ELR (cell line): ENCODE measurements at regions not wholly inside any gene's neighbourhood (a gene's known extent, or its start where the extent isn't known, plus 50 kb on each side); places are given as distances from the start of the nearest gene placed in this dataset.
A peak's percentile ranks its signal among the peaks of the same experiment; 100 is the strongest.

Experiments used
- DNase-seq: peaks from one replicate; pipeline ENCODE4 v3.0.0-alpha.2; 2015; ENCODE audit warnings: low read depth

DNA sequence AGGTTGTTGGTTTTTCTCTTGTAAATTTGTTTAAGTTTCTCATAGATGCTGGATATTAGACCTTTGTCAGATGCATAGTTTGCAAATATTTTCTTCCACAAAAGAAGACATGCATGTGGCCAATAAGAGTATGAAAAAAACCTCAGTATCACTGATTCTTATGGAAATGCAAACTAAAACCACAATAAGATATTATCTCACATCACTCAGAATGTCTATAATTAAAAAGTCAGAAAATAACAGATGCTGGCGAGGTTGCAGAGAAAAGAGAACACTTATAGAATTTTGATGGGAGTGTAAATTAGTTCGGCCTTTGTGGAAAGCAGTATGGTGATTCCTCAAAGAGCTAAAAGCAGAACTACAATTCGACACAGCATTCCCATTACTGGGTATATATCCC, 1355.6 kb downstream of the FAM133A start:
- DNase-seq = no peak

DNA sequence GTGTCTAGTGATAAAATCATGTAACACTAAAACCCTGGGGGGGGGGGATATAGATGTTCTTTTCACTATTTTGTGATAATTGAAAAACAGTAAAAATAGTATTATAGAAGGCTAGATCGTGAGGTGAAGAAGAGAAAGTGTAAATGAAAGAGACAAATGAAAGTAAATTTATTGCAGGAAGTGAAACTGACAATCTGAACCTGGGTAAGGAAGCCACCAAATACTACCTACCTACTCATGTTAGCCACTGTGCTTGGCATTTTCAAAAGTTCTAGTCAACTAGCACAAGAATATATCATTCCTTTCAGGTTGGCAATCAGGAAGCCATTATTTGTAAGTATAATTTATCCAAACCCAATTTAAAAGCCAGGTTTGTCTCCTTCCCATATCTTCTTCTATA, 1366.1 kb downstream of the FAM133A start:
- no peak for DNase-seq

DNA sequence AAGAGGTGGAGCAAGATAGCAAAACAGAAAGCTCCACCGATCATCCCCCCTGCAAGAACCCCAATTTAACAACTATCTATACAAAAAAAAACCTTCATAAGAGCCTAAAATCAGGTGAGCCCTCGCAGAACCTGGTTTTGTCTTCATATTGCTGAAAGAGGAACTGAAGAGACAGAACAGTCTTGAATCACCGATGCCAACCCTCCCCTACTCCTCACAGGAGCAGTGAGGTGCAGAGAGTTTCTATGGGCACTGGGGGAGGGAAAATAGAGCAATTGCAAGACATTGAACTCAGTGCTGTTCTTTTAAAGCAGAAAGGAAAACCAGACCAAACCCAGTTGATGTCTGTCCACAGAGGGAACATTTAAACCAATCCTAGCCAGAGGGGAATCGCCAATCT, 1370.3 kb downstream of the FAM133A start:
- DNase-seq = no peak

DNA sequence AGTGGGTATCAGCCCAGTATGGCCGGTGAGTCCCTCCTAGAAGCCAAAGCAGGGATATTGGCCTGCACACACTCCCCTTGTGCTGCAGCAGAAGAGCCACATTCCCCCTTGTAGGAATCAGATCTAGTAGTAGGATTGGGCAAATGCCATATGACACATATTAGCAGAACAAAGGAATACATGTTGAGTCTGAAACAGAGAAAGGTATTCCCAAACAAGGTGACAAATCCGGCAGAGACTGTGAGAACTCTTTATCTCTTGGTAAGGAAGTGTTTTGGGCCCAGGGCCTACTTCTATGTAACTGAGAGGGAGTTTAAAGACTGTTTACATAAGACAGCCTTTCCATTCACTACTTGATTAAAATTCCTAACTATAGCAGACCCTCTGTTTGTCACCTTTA, 1382.0 kb downstream of the FAM133A start:
- no peak for DNase-seq

DNA sequence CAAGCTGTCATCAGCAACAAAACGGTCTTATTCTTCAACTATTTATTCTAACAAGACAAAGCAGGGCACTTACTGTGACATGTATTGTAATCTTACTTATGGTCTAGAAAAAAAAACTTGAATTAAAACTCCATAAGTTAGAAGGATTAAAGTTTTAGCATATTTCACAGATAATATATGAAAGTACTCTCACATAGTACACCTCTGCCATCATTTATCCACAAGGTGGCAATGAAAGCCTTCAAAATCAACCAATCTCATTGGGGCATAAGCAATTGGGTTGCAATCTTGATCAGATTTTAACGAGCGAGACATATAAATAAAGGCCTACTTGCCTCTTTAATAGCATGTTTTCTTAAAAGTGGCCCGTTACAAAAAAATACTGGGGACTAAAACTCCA, 1382.9 kb downstream of the FAM133A start:
- peak; percentile 66 for DNase-seq

DNA sequence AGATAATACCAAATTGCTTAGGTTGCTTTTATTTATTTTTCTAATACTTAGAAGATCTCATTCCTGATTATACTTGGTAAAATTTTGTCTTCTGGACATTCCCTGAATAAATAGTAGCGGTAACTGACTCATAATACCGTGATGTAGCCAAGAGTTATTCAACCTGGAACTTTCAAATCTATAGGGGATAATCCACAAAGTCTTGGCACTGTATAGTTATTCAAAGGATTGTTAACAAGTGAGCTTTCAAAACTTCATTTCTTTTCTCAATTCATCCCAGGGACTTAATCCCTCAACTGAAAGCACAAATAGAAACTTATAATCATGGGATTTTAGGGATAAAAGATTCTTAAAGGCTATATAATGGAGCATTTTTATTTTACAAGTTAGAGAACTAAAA, 1383.3 kb downstream of the FAM133A start:
- DNase-seq = peak; percentile 55

DNA sequence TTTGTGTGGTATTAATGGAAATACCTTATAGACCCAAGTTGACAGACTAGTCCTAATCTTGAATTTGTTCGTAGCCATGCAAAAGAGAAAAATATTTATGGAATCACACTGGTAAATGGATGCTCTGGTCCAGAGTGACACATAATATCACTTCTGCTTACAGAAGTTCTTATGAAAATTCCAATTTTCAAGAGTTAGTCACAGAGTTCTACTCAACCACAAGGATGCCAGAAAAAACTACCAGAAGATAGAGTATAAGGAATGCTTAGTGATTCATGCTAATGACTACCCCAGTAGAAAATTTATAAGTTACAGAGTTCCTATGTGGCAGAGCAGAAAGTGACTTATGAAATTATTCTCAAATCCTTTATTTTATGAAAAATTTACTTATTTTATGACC, 1384.8 kb downstream of the FAM133A start:
- DNase-seq = peak; percentile 88

DNA sequence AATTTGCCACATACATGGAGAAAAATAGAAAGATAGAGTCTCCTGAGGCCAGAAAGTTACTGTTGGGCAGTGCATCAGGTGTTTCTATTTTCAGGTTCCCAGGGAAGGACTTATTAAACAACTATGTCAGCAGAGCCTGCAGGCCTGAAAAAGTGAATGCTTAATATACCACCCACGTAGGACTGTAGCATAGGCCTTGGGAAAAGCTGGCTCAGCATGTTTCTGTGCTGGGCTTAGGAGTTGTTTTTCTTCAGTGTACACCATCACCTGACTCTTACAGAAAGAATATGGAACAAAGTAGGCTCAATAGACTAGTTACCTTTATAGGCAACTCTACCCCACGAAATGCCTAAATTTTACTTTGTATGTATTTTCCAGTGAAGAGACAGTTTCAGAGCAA, 1385.9 kb downstream of the FAM133A start:
- no peak for DNase-seq

DNA sequence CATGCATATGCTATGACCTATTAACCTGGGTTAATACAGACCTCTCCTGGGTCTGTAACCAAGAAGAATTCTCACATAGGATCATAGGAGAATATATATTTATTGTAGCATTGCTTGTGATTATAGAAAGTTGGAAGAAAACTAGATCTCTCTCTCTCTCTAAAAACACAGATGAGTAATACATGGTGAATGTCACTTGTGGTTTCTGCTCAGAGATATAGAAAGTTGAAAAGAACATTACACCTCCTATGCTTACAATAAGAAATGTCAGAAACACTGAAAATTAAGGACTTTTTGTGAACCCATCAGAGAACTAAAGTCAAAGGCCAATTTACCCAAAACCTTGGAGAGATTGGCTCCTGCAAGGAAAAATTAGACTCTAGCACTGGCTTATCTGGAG, 1389.5 kb downstream of the FAM133A start:
- DNase-seq = peak; percentile 57

DNA sequence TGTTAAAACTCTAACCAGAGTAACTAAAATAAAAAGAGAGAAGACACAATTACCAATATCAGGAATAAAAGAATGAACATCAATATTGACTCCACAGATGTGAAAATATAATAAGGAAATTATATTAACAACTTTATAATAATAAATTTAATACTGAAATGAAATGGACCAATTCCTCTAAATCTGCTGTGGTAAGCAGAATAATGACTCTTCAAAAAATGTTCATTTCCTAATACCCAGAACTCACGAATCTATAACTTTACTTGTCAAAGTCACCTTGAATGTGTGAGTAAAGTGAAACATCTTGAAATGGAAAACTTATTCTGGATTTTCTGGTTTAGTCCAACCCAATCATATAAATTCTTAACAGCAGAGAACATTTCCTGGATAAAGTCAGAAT, 1391.1 kb downstream of the FAM133A start:
- DNase-seq = no peak

DNA sequence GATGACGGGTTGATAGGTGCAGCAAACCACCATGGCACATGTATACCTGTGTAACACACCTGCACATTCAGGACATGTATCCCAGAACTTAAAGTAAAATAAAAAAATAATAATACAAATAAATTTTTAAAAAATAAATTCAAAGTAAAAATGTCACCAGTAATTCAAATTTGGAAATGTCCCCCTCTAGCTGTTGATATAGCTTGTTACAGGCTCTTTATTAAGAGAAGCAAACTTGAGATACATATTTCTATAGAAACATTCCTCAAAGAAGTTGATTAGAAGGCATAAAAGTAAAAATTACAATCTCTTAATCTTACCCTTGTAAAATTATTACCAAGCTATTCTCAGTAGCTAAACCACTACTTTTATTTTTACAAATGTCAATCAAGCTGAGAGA, 1397.0 kb downstream of the FAM133A start:
- no peak for DNase-seq

DNA sequence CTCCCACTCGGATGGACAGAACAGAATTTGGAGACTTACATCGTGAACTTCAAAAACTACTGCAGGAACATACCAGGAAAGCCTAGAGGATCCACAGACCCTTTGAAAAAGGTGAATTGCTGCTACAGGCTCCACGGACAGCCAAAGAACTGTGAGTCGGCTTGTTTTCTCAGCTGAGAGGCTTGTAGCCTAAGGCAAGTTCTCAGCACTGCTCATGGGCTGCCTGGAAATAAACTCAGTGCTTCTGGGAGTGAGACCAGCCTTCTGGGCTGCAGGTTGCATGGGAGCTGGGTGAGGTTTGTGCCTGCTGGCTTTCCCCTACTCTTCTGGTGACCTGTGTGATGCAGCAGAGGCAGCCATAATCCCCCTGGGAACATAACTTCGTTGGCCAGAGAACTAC, 1397.6 kb downstream of the FAM133A start:
- DNase-seq = peak; percentile 25

DNA sequence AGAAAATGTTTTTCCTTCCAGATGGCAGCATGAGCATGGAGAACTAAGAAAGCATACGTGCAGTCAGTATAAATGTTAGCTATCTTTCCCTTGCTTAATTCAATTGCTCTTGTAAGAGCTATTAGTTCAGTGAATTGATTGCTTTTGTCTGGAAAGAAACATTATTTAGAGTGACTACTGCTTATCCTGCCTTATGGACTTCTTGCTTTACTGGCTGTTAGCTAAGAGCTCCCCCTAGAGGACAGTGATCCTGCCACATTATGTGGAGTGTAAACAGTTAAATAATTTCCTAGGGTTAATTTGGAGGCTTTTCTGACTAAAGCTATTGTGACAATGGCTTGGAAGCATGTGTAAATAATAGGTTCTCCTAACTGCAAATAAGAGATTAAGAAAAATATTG, 1402.4 kb downstream of the FAM133A start:
- peak; percentile 71 for DNase-seq

DNA sequence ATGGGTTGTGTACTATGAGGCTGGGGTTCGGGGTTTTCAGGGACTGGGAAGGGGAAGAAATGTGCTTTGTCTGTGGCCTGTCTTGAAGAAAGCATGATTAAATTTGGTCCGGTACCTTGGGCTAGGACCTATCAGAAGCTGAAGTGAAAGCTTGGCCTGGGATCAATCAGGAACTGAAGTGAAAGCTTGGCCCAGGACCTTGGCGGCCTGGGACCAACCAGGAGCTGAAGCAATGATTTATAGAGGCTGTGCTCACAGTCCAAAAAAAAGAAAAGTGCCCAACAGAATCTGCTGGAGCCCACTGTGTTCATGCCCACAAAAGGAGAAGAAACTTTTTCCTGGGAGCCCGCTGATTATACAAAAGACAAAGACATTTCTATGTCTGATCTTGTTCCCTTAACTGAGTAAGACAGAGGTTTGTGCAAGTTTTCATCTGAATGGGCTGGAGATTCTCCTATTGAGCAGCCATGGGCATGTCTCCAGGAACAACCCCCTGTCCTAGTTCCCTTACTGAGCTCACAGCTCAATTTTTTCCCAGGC, 1427.9 kb downstream of the FAM133A start:
- no peak for DNase-seq

DNA sequence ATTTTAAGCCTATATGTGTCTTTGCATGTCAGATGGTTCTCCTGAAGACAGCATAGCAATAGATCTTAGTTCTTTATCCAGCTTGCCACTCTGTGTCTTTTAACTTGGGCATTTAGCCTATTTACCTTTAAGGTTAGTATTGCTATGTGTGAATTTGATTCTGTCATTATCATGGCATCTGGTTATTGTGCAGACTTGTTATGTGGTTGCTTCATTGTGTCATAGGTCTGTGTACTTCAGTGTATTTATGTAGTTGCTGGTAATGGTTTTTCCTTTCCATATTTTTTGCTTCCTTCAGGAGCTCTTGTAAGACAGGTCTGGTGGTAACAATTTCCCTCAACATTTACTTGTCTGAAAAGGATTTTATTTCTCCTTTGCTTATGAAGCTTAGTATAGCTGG, 1443.5 kb downstream of the FAM133A start:
- no peak for DNase-seq

DNA sequence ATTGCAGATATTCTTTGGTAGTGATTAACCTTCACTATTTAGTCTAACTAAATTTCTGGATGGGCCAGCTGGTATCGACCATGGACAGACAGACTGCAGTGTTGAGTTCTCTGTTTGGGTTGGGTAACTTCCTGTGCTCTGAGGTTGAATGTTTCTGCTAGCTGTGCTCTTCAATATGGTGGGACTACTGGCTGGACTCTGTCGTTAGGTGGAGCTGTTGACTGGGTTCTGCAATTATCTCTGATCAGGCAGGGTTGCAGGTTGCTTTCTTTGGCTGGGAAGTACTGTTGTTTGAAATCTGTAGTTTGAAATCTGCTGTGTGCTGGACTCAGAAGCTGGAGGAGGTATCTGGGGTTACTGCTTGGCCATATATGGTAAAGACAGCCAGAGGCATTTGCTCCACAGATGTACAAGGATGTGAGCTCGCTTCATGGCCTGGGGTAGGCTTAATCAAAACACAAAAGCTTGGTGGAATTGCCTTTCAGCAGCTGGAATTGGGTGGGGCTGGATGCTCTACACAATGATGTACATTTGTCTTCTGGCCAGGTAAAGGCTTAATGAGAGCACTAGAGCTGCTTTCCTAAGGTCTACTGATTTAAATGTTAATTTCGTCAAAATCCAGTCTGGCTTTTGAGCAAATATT, 1472.0 kb downstream of the FAM133A start:
- no peak for DNase-seq

DNA sequence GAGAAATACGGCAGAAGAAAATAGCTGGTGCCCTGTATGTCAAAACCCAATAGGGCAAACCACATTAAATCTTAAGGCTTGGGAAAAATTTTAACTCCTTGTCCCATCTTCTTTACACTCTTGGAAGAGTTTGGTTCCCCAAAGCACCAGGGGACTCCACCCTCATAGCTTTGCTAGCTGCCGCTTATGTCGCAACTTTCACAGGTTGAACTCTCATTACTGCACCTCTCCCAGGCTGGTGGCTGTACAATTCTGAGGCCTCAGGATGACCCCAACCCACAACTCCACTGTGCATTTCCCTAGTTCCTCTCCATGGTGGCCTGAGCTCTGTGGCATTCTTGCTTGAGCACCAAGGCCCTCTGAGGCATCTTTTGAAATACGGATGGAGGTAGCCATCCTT, 1478.8 kb downstream of the FAM133A start:
- DNase-seq = no peak

DNA sequence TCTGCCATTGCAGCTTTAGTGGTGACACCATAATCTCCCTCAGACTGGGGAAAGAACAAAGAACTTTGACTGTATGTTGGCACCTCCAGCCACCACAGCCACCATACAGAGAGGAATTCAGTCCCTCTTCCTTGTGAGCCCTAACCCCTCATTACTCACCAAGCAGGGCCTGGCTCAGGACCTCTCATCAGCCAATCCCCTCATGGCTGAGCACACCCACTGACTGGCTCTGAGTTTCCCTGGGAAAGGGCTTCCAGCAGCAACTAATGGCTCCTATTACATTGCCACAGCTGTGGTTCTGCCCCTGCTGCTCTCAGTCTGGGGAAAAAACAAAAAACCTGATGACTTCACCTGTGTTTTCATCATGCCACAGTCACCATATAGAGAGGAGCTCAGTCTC, 1482.6 kb downstream of the FAM133A start:
- DNase-seq = no peak
